ENCODE measurements at regions not wholly inside any gene's neighbourhood (a gene's known extent, or its start where the extent isn't known, plus 50 kb on each side); places are given as distances from the start of the nearest gene placed in this dataset.
A peak's percentile ranks its signal among the peaks of the same experiment; 100 is the strongest.
"Not testable (repeated sequence)": the region's sequence is repeated elsewhere in the genome, so short reads cannot be mapped to it uniquely, and the experiment has no call there.

GRCh38 chr4:42824278-42824977, 68.1 kb upstream of the GRXCR1 start:
- DNase-seq (ENCODE audit: low read depth in 2 of 2) = no peak

GRCh38 chr4:42821230-42821629, 71.3 kb upstream of the GRXCR1 start:
- no peak for DNase-seq (ENCODE audit: low read depth in 2 of 2)

- DNase-seq (ENCODE audit: low read depth in 2 of 2) = no peak
Measured at GRCh38 chr4:42819863-42820514, 72.5 kb upstream of the GRXCR1 start.

GRCh38 chr4:42817913-42818312, 74.6 kb upstream of the GRXCR1 start:
- no peak for DNase-seq (ENCODE audit: low read depth in 2 of 2)

GRCh38 chr4:42816880-42817400, 75.6 kb upstream of the GRXCR1 start:
- no peak for DNase-seq (ENCODE audit: low read depth in 2 of 2)

- DNase-seq (ENCODE audit: low read depth in 2 of 2) = no peak
Measured at GRCh38 chr4:42816189-42816879, 76.2 kb upstream of the GRXCR1 start.

GRCh38 chr4:42809419-42810084, 83.0 kb upstream of the GRXCR1 start:
- no peak for DNase-seq (ENCODE audit: low read depth in 2 of 2)

- DNase-seq (ENCODE audit: low read depth in 2 of 2) = no peak
Measured at GRCh38 chr4:42806303-42806835, 86.1 kb upstream of the GRXCR1 start.

- DNase-seq (ENCODE audit: low read depth in 2 of 2) = no peak
Measured at GRCh38 chr4:42789041-42789567, 103.4 kb upstream of the GRXCR1 start.

GRCh38 chr4:42787079-42787463, 105.4 kb upstream of the GRXCR1 start:
- DNase-seq (ENCODE audit: low read depth in 2 of 2) = no peak

- no peak for DNase-seq (ENCODE audit: low read depth in 2 of 2)
Measured at GRCh38 chr4:42786350-42787078, 106.0 kb upstream of the GRXCR1 start.

GRCh38 chr4:42785817-42786216, 106.7 kb upstream of the GRXCR1 start:
- no peak for DNase-seq (ENCODE audit: low read depth in 2 of 2)

GRCh38 chr4:42781315-42781714, 111.2 kb upstream of the GRXCR1 start:
- DNase-seq (ENCODE audit: low read depth in 2 of 2) = no peak

- DNase-seq (ENCODE audit: low read depth in 2 of 2) = no peak
Measured at GRCh38 chr4:42778349-42778748, 114.2 kb upstream of the GRXCR1 start.

GRCh38 chr4:42768125-42768748, 111.3 kb upstream of the ATP8A1 start:
- DNase-seq (ENCODE audit: low read depth in 2 of 2) = peak in 1 of 2 experiments; percentile 2

- DNase-seq (ENCODE audit: low read depth in 2 of 2) = no peak
Measured at GRCh38 chr4:42767669-42768068, 110.8 kb upstream of the ATP8A1 start.

GRCh38 chr4:42761804-42762203, 104.9 kb upstream of the ATP8A1 start:
- DNase-seq (ENCODE audit: low read depth in 2 of 2) = no peak

GRCh38 chr4:42754965-42755364, 98.1 kb upstream of the ATP8A1 start:
- not testable (repeated sequence) for DNase-seq (ENCODE audit: low read depth in 2 of 2)

GRCh38 chr4:42751587-42751986, 94.7 kb upstream of the ATP8A1 start:
- no peak for DNase-seq (ENCODE audit: low read depth in 2 of 2)

GRCh38 chr4:42750856-42751255, 94.0 kb upstream of the ATP8A1 start:
- no peak for DNase-seq (ENCODE audit: low read depth in 2 of 2)

- no peak for DNase-seq (ENCODE audit: low read depth in 2 of 2)
Measured at GRCh38 chr4:42750091-42750490, 93.2 kb upstream of the ATP8A1 start.

All from stimulated activated CD4-positive, alpha-beta T cell treated with anti-CD3 and anti-CD28 coated beads, Interleukin-12 subunit alpha, Interleukin-12 subunit beta, amount 100 ng/mL, for 24 hours (primary cell).